SK-N-SH treated with all-trans-retinoic acid at 6 μM for 48 hours (cell line): ENCODE measurements at regions not wholly inside any gene's neighbourhood (a gene's known extent, or its start where the extent isn't known, plus 50 kb on each side); places are given as distances from the start of the nearest gene placed in this dataset.

ENCODE experiments used
- TSHZ2 ChIP-seq: fragments of 250-450 bp; sonication (Bioruptor Pico); IDR thresholded peaks from 2 replicates; pipeline ENCODE4 v1.5.0; 2020; ENCODE audit warnings: mild to moderate bottlenecking, moderate library complexity
- ZFP30 ChIP-seq: fragments of 450-650 bp; formaldehyde crosslinking; IDR thresholded peaks from 2 replicates; pipeline ENCODE4 v1.5.0; 2022; ENCODE audit warnings: mild to moderate bottlenecking, moderate library complexity
- ZNF565 ChIP-seq: fragments of 450-650 bp; formaldehyde crosslinking; conservative IDR thresholded peaks from 2 replicates; pipeline ENCODE4 v1.5.0; 2020; ENCODE audit warnings: low read depth, mild to moderate bottlenecking, moderate library complexity

DNA sequence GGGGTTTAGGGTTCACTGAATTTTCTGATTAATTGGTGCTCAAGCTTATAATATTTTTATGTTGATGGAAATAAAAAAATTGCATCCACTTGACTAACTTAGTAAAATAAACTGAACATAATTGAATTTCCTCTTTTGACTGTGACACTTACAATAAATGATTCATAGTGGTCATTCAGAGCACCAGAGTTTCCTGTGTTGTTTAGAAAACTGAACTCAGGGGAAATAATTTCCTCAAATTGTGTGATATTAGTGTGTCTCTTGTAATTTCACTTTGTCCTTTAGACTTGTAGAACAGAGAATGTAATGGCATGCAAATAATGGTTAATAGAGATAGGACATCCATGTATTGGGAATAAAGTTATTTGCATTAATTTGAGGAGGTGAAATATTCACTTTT is 319.7 kb upstream of the MAN1A1 start:
- TF ChIP-seq TSHZ2 (no peak), ZFP30 (CRISPR knock-in tag) (no peak), ZNF565 (CRISPR knock-in tag) (no peak)
